ENCODE measurements at regions not wholly inside any gene's neighbourhood (a gene's known extent, or its start where the extent isn't known, plus 50 kb on each side); places are given as distances from the start of the nearest gene placed in this dataset.
"Not testable (repeated sequence)": the region's sequence is repeated elsewhere in the genome, so short reads cannot be mapped to it uniquely, and the experiment has no call there.

- H3K27me3 Mint-ChIP-seq, H3K4me3 Mint-ChIP-seq: not testable (repeated sequence)
Measured at GRCh38 chr6:104446101-104447080, 413.3 kb downstream of the HACE1 start.

GRCh38 chr6:104434519-104434918 lies 425.2 kb downstream of the HACE1 start:
- Mint-ChIP-seq H3K27ac (no peak overlapping the region), H3K36me3 (no peaks in the 10 kb centered on the region), H3K27me3 (no peaks in the 10 kb centered on the region), H3K9me3 (ENCODE audit: low read depth) (no peaks in the 10 kb centered on the region), H3K4me1 (no peaks in the 10 kb centered on the region), H3K4me3 (no peak overlapping the region)
- ATAC-seq (no peak), DNase-seq (no peak)
- CTCF ChIA-PET, result no interaction called here

More at GRCh38 chr6:104446101-104447080, 413.3 kb downstream of the HACE1 start:
- H3K9me3 Mint-ChIP-seq (ENCODE audit: low read depth); CTCF ChIA-PET; H3K27ac Mint-ChIP-seq; ATAC-seq; DNase-seq; H3K4me1 Mint-ChIP-seq; H3K36me3 Mint-ChIP-seq: not testable (repeated sequence)

- Mint-ChIP-seq H3K36me3 (no peaks in the 10 kb centered on the region), H3K4me1 (no peaks in the 10 kb centered on the region), H3K9me3 (ENCODE audit: low read depth) (no peaks in the 10 kb centered on the region), H3K27me3 (no peaks in the 10 kb centered on the region), H3K27ac (no peak overlapping the region), H3K4me3 (no peak overlapping the region)
- no peak for ATAC-seq
- CTCF ChIA-PET, result no interaction called here
- no peak for DNase-seq
Measured at GRCh38 chr6:104431096-104431495, 428.6 kb downstream of the HACE1 start.

GRCh38 chr6:104428184-104428583 lies 431.5 kb downstream of the HACE1 start:
- Mint-ChIP-seq H3K4me3 (no peak overlapping the region), H3K9me3 (ENCODE audit: low read depth) (peaks cover 3% of the 10 kb centered on the region), H3K4me1 (no peaks in the 10 kb centered on the region), H3K27ac (no peak overlapping the region), H3K36me3 (no peaks in the 10 kb centered on the region), H3K27me3 (no peaks in the 10 kb centered on the region)
- DNase-seq (no peak), ATAC-seq (no peak)
- CTCF ChIA-PET, result no interaction called here

- DNase-seq (no peak), ATAC-seq (no peak)
- no peak overlapping the region for H3K4me3 Mint-ChIP-seq
- no peaks in the 10 kb centered on the region for H3K4me1 Mint-ChIP-seq
- H3K27ac Mint-ChIP-seq, result no peak overlapping the region
- H3K27me3 Mint-ChIP-seq, result no peaks in the 10 kb centered on the region
- peaks cover 7% of the 10 kb centered on the region for H3K9me3 Mint-ChIP-seq (ENCODE audit: low read depth)
- CTCF ChIA-PET, result no interaction called here
- H3K36me3 Mint-ChIP-seq, result no peaks in the 10 kb centered on the region
Measured at GRCh38 chr6:104423691-104424090, 436.0 kb downstream of the HACE1 start.

GRCh38 chr6:104421650-104422049 lies 438.1 kb downstream of the HACE1 start:
- Mint-ChIP-seq H3K36me3 (no peaks in the 10 kb centered on the region), H3K27me3 (no peaks in the 10 kb centered on the region), H3K4me1 (no peaks in the 10 kb centered on the region), H3K4me3 (no peak overlapping the region), H3K9me3 (ENCODE audit: low read depth) (peaks cover 7% of the 10 kb centered on the region), H3K27ac (no peak overlapping the region)
- DNase-seq (no peak), ATAC-seq (no peak)
- CTCF ChIA-PET, result no interaction called here

GRCh38 chr6:104418839-104419238 lies 440.9 kb downstream of the HACE1 start:
- Mint-ChIP-seq H3K4me3 (no peak overlapping the region), H3K9me3 (ENCODE audit: low read depth) (peaks cover 6% of the 10 kb centered on the region), H3K27ac (no peak overlapping the region), H3K4me1 (no peaks in the 10 kb centered on the region), H3K36me3 (no peaks in the 10 kb centered on the region), H3K27me3 (no peaks in the 10 kb centered on the region)
- CTCF ChIA-PET, result no interaction called here
- no peak for ATAC-seq
- no peak for DNase-seq

GRCh38 chr6:104418125-104418524 lies 441.6 kb downstream of the HACE1 start:
- Mint-ChIP-seq H3K4me1 (no peaks in the 10 kb centered on the region), H3K27me3 (no peaks in the 10 kb centered on the region), H3K27ac (no peak overlapping the region), H3K36me3 (no peaks in the 10 kb centered on the region), H3K9me3 (ENCODE audit: low read depth) (peaks cover 4% of the 10 kb centered on the region), H3K4me3 (no peak overlapping the region)
- DNase-seq (no peak), ATAC-seq (no peak)
- CTCF ChIA-PET, result no interaction called here

GRCh38 chr6:104414723-104415122 lies 445.0 kb downstream of the HACE1 start:
- CTCF ChIA-PET, result no interaction called here
- Mint-ChIP-seq H3K27me3 (no peaks in the 10 kb centered on the region), H3K9me3 (ENCODE audit: low read depth) (peaks cover 4% of the 10 kb centered on the region), H3K4me3 (no peak overlapping the region), H3K36me3 (no peaks in the 10 kb centered on the region), H3K4me1 (no peaks in the 10 kb centered on the region), H3K27ac (no peak overlapping the region)
- DNase-seq (no peak), ATAC-seq (no peak)

GRCh38 chr6:104413767-104414166 lies 446.0 kb downstream of the HACE1 start:
- no peaks in the 10 kb centered on the region for H3K27me3 Mint-ChIP-seq
- CTCF ChIA-PET, result no interaction called here
- ATAC-seq (no peak), DNase-seq (no peak)
- H3K4me3 Mint-ChIP-seq, result no peak overlapping the region
- H3K36me3 Mint-ChIP-seq, result no peaks in the 10 kb centered on the region
- no peak overlapping the region for H3K27ac Mint-ChIP-seq
- H3K4me1 Mint-ChIP-seq, result no peaks in the 10 kb centered on the region
- peaks cover 2% of the 10 kb centered on the region for H3K9me3 Mint-ChIP-seq (ENCODE audit: low read depth)

GRCh38 chr6:104411302-104411701 lies 448.4 kb downstream of the HACE1 start:
- Mint-ChIP-seq H3K27me3 (no peaks in the 10 kb centered on the region), H3K4me1 (no peaks in the 10 kb centered on the region), H3K27ac (no peak overlapping the region), H3K9me3 (ENCODE audit: low read depth) (peaks cover 2% of the 10 kb centered on the region), H3K36me3 (no peaks in the 10 kb centered on the region), H3K4me3 (no peak overlapping the region)
- ATAC-seq (no peak), DNase-seq (no peak)
- CTCF ChIA-PET, result no interaction called here

- CTCF ChIA-PET, result no interaction called here
- H3K36me3 Mint-ChIP-seq, result no peaks in the 10 kb centered on the region
- no peaks in the 10 kb centered on the region for H3K27me3 Mint-ChIP-seq
Measured at GRCh38 chr6:104409913-104410312, 449.8 kb downstream of the HACE1 start.

GRCh38 chr6:104407957-104408356 lies 451.8 kb downstream of the HACE1 start:
- Mint-ChIP-seq H3K9me3 (ENCODE audit: low read depth) (peaks cover 2% of the 10 kb centered on the region), H3K27me3 (no peaks in the 10 kb centered on the region), H3K4me1 (no peaks in the 10 kb centered on the region), H3K27ac (no peak overlapping the region), H3K36me3 (no peaks in the 10 kb centered on the region), H3K4me3 (no peak overlapping the region)
- DNase-seq (no peak), ATAC-seq (no peak)
- CTCF ChIA-PET, result no interaction called here

More at GRCh38 chr6:104409913-104410312, 449.8 kb downstream of the HACE1 start:
- ATAC-seq, result no peak
- H3K9me3 Mint-ChIP-seq (ENCODE audit: low read depth), result peaks cover 2% of the 10 kb centered on the region
- no peak overlapping the region for H3K27ac Mint-ChIP-seq
- no peaks in the 10 kb centered on the region for H3K4me1 Mint-ChIP-seq
- DNase-seq, result no peak
- H3K4me3 Mint-ChIP-seq, result no peak overlapping the region

GRCh38 chr6:104404377-104404776 lies 455.3 kb downstream of the HACE1 start:
- DNase-seq, result no peak
- no peaks in the 10 kb centered on the region for H3K36me3 Mint-ChIP-seq
- no peak overlapping the region for H3K4me3 Mint-ChIP-seq
- no peak overlapping the region for H3K27ac Mint-ChIP-seq
- CTCF ChIA-PET, result no interaction called here
- no peaks in the 10 kb centered on the region for H3K27me3 Mint-ChIP-seq
- H3K9me3 Mint-ChIP-seq (ENCODE audit: low read depth), result no peaks in the 10 kb centered on the region
- no peak for ATAC-seq
- no peaks in the 10 kb centered on the region for H3K4me1 Mint-ChIP-seq
